ENCODE measurements at regions not wholly inside any gene's neighbourhood (a gene's known extent, or its start where the extent isn't known, plus 50 kb on each side); places are given as distances from the start of the nearest gene placed in this dataset.
"Not testable (repeated sequence)": the region's sequence is repeated elsewhere in the genome, so short reads cannot be mapped to it uniquely, and the experiment has no call there.

- peak in 1 of 10 donors; percentile 15 for DNase-seq
- intact Hi-C loops (cut with DNase I): no loop called here
Measured at GRCh38 chr4:77358315-77358928, 201.4 kb downstream of the CCNG2 start.

GRCh38 chr4:77360451-77360850 lies 203.4 kb downstream of the CCNG2 start:
- intact Hi-C loops (cut with DNase I): no loop called here
- no peak for DNase-seq

- DNase-seq; intact Hi-C loops (cut with DNase I): not testable (repeated sequence)
Measured at GRCh38 chr4:77366876-77367275, 209.9 kb downstream of the CCNG2 start.

GRCh38 chr4:77367638-77368037 lies 210.6 kb downstream of the CCNG2 start:
- no peak for DNase-seq
- intact Hi-C loops (cut with DNase I): no loop called here

GRCh38 chr4:77372375-77372774 lies 215.4 kb downstream of the CCNG2 start:
- intact Hi-C loops (cut with DNase I): no loop called here
- no peak for DNase-seq

- intact Hi-C loops (cut with DNase I): no loop called here
Measured at GRCh38 chr4:77375866-77376607, 219.0 kb downstream of the CCNG2 start.

GRCh38 chr4:77376788-77377460 lies 219.9 kb downstream of the CCNG2 start:
- no peak for DNase-seq
- intact Hi-C loops (cut with DNase I): no loop called here

More at GRCh38 chr4:77375866-77376607, 219.0 kb downstream of the CCNG2 start:
- no peak for DNase-seq

GRCh38 chr4:77384094-77384493 lies 221.5 kb upstream of the CXCL13 start:
- intact Hi-C loops (cut with DNase I): loop anchor here (5.0 to 10.0 kb wide), 2 partner anchors 218 to 311 kb away; no protein-coding TSS in a partner anchor
- no peak for DNase-seq

GRCh38 chr4:77385124-77385969 lies 220.3 kb upstream of the CXCL13 start:
- intact Hi-C loops (cut with DNase I): loop anchor here (1.0 to 10.0 kb wide), 3 partner anchors 48 to 309 kb away; no protein-coding TSS in a partner anchor
- DNase-seq: peak; percentile 35 to 93 (median 67)

- intact Hi-C loops (cut with DNase I): no loop called here
- DNase-seq: no peak
Measured at GRCh38 chr4:77393996-77394395, 211.6 kb upstream of the CXCL13 start.

- intact Hi-C loops (cut with DNase I): no loop called here
- DNase-seq: no peak
Measured at GRCh38 chr4:77395481-77395880, 210.1 kb upstream of the CXCL13 start.

- intact Hi-C loops (cut with DNase I): no loop called here
Measured at GRCh38 chr4:77398256-77398655, 207.4 kb upstream of the CXCL13 start.

GRCh38 chr4:77399831-77400230 lies 205.8 kb upstream of the CXCL13 start:
- intact Hi-C loops (cut with DNase I): no loop called here
- no peak for DNase-seq

More at GRCh38 chr4:77398256-77398655, 207.4 kb upstream of the CXCL13 start:
- no peak for DNase-seq

- no peak for DNase-seq
- intact Hi-C loops (cut with DNase I): no loop called here
Measured at GRCh38 chr4:77413766-77414165, 191.9 kb upstream of the CXCL13 start.

GRCh38 chr4:77415689-77416088 lies 189.9 kb upstream of the CXCL13 start:
- DNase-seq: no peak
- intact Hi-C loops (cut with DNase I): no loop called here

- no peak for DNase-seq
Measured at GRCh38 chr4:77418333-77418732, 187.3 kb upstream of the CXCL13 start.

GRCh38 chr4:77430847-77431246 lies 174.8 kb upstream of the CXCL13 start:
- no peak for DNase-seq
- intact Hi-C loops (cut with DNase I): loop anchor here (5.0 kb wide), 1 partner anchor 189 kb away; no protein-coding TSS in a partner anchor

More at GRCh38 chr4:77418333-77418732, 187.3 kb upstream of the CXCL13 start:
- intact Hi-C loops (cut with DNase I): no loop called here

GRCh38 chr4:77431546-77431945 lies 174.1 kb upstream of the CXCL13 start:
- no peak for DNase-seq
- intact Hi-C loops (cut with DNase I): loop anchor here (5.0 kb wide), 1 partner anchor 189 kb away; no protein-coding TSS in a partner anchor

- no peak for DNase-seq
- intact Hi-C loops (cut with DNase I): loop anchor here (1.0 to 5.0 kb wide), 2 partner anchors 48 to 191 kb away; no protein-coding TSS in a partner anchor
Measured at GRCh38 chr4:77432717-77433417, 172.8 kb upstream of the CXCL13 start.

GRCh38 chr4:77433418-77433733 lies 172.2 kb upstream of the CXCL13 start:
- DNase-seq: no peak

More at GRCh38 chr4:77433418-77433733, 172.2 kb upstream of the CXCL13 start:
- intact Hi-C loops (cut with DNase I): loop anchor here (1.0 to 5.0 kb wide), 2 partner anchors 48 to 191 kb away; no protein-coding TSS in a partner anchor

Data from posterior cingulate gyrus (tissue), 11 donors.